ENCODE measurements at regions not wholly inside any gene's neighbourhood (a gene's known extent, or its start where the extent isn't known, plus 50 kb on each side); places are given as distances from the start of the nearest gene placed in this dataset.

GRCh38 chr2:16322308-16323125 is 343.1 kb downstream of the CYRIA start:
- no peaks in the 10 kb centered on the region for H3K4me1 ChIP-seq (ENCODE audit: insufficient read depth, low read length)
- no peak overlapping the region for H4K5ac ChIP-seq (ENCODE audit: insufficient read length, low read depth, low read length)
- no peak overlapping the region for H3K14ac ChIP-seq (ENCODE audit: insufficient read depth, low read length)
- no peak overlapping the region for H3K27ac ChIP-seq (ENCODE audit: insufficient read length, low read depth, low read length)
- H2BK15ac ChIP-seq (ENCODE audit: low read depth, low read length), result no peak overlapping the region
- Mint-ChIP-seq H3K4me3 (no peak overlapping the region), H3K27me3 (ENCODE audit: low read depth) (peaks cover 15% of the 10 kb centered on the region), H3K36me3 (ENCODE audit: insufficient read depth in 1 of 3, low read depth in 3 of 3) (no peaks in the 10 kb centered on the region), H3K27ac (no peak overlapping the region), H3K9me3 (no peaks in the 10 kb centered on the region), H3K4me1 (peaks cover 23 to 25% of the 10 kb centered on the region in 2 experiments)
- no peak overlapping the region for H2BK20ac ChIP-seq (ENCODE audit: low read depth, low read length, poor library complexity, severe bottlenecking)
- H3K79me2 ChIP-seq (ENCODE audit: insufficient read depth, low read length), result no peaks in the 10 kb centered on the region
- H2BK12ac ChIP-seq (ENCODE audit: insufficient read length, low read depth, low read length), result no peak overlapping the region
- H3K9ac ChIP-seq (ENCODE audit: extremely low read depth, insufficient read length, low read length), result no peak overlapping the region
- TF ChIP-seq CTCF (conservative IDR thresholded peaks at IDR 0.05), result no peak
- no peak overlapping the region for H3K18ac ChIP-seq (ENCODE audit: insufficient read length, low read depth, low read length)
- no peak overlapping the region for H2AFZ ChIP-seq (ENCODE audit: low read length)
- no peak overlapping the region for H3K56ac ChIP-seq (ENCODE audit: insufficient read length, low read depth, low read length)
- no CpG with 5 or more reads among the region's 9 CpGs for WGBS (ENCODE audit: extremely low coverage, insufficient read length, low lambda C conversion rate)
- H2BK120ac ChIP-seq (ENCODE audit: low read depth, low read length, poor library complexity, severe bottlenecking), result no peak overlapping the region
- DNase-seq, result no peak
- no peaks in the 10 kb centered on the region for H3K9me3 ChIP-seq (ENCODE audit: control insufficient read depth, low read depth, low read length)
- no peak overlapping the region for H3T11ph ChIP-seq (ENCODE audit: low read length)
- no peak overlapping the region for H3K23ac ChIP-seq (ENCODE audit: insufficient read length, low read depth, low read length)
- no peaks in the 10 kb centered on the region for H4K20me1 ChIP-seq (ENCODE audit: control insufficient read depth, insufficient read depth, insufficient read length)
- no peak overlapping the region for H2BK5ac ChIP-seq (ENCODE audit: insufficient read length, low read length)
- no peak overlapping the region for H2AK5ac ChIP-seq (ENCODE audit: insufficient read length, low read length)
- no peaks in the 10 kb centered on the region for H3K27me3 ChIP-seq (ENCODE audit: insufficient read depth, low read length)
- no peak overlapping the region for H3K4me2 ChIP-seq (ENCODE audit: insufficient read depth, insufficient read length, low read length)
- H3K79me1 ChIP-seq (ENCODE audit: insufficient read depth, low read depth, low read length, poor library complexity, severe bottlenecking), result no peaks in the 10 kb centered on the region
- no peak overlapping the region for H4K91ac ChIP-seq (ENCODE audit: insufficient read length, low read depth, low read length)
- no peak overlapping the region for H4K8ac ChIP-seq (replicated peaks; ENCODE audit: insufficient read length, low read depth, low read length)
- no peak overlapping the region for H3K4ac ChIP-seq (ENCODE audit: low read depth, low read length)
- H3K23me2 ChIP-seq (ENCODE audit: insufficient read length, low read depth, low read length, poor library complexity, severe bottlenecking), result no peaks in the 10 kb centered on the region

Measured in H9 (cell line).